Stimulated activated CD4-positive, alpha-beta T cell treated with anti-CD3 and anti-CD28 coated beads, Interleukin-12 subunit alpha, Interleukin-12 subunit beta, amount 100 ng/mL, for 24 hours (primary cell): ENCODE measurements at regions not wholly inside any gene's neighbourhood (a gene's known extent, or its start where the extent isn't known, plus 50 kb on each side); places are given as distances from the start of the nearest gene placed in this dataset.
"Not testable (repeated sequence)": the region's sequence is repeated elsewhere in the genome, so short reads cannot be mapped to it uniquely, and the experiment has no call there.

Experiments
- DNase-seq, 2 experiments: peaks; one replicate each; pipeline ENCODE4 v3.0.0-alpha.2; 2020; ENCODE audit warnings: low read depth in 2 of 2

- DNase-seq: not testable (repeated sequence)
Observed at GRCh38 chr3:56924700-56925099, 123.0 kb upstream of the ARHGEF3 start.

- DNase-seq: no peak
Observed at GRCh38 chr3:56923526-56924224, 121.9 kb upstream of the ARHGEF3 start.

- no peak for DNase-seq
Observed at GRCh38 chr3:56921573-56922453, 120.1 kb upstream of the ARHGEF3 start.

- no peak for DNase-seq
Observed at GRCh38 chr3:56919797-56920195, 118.0 kb upstream of the ARHGEF3 start.

- no peak for DNase-seq
Observed at GRCh38 chr3:56919137-56919796, 117.5 kb upstream of the ARHGEF3 start.

- peak; percentile 45 to 59 for DNase-seq
Observed at GRCh38 chr3:56918111-56918568, 116.4 kb upstream of the ARHGEF3 start.

GRCh38 chr3:56917361-56918110, 115.8 kb upstream of the ARHGEF3 start:
- DNase-seq: no peak

GRCh38 chr3:56916716-56917360, 115.1 kb upstream of the ARHGEF3 start:
- no peak for DNase-seq

- peak; percentile 44 to 65 for DNase-seq
Observed at GRCh38 chr3:56915966-56916586, 114.3 kb upstream of the ARHGEF3 start.

GRCh38 chr3:56914646-56915045, 112.9 kb upstream of the ARHGEF3 start:
- no peak for DNase-seq

GRCh38 chr3:56911363-56911762, 109.6 kb upstream of the ARHGEF3 start:
- DNase-seq: no peak

- DNase-seq: no peak
Observed at GRCh38 chr3:56909349-56909748, 107.6 kb upstream of the ARHGEF3 start.

- DNase-seq: no peak
Observed at GRCh38 chr3:56908004-56908403, 106.3 kb upstream of the ARHGEF3 start.

GRCh38 chr3:56904552-56905215, 102.9 kb upstream of the ARHGEF3 start:
- DNase-seq: no peak

GRCh38 chr3:56903231-56903782, 101.6 kb upstream of the ARHGEF3 start:
- DNase-seq: no peak

GRCh38 chr3:56902468-56903160, 100.9 kb upstream of the ARHGEF3 start:
- no peak for DNase-seq

- DNase-seq: no peak
Observed at GRCh38 chr3:56900801-56901200, 99.1 kb upstream of the ARHGEF3 start.

GRCh38 chr3:56899851-56900250, 98.1 kb upstream of the ARHGEF3 start:
- no peak for DNase-seq

GRCh38 chr3:56899078-56899477, 97.3 kb upstream of the ARHGEF3 start:
- no peak for DNase-seq
